Activated naive CD4-positive, alpha-beta T cell treated with anti-CD3 and anti-CD28 coated beads, Interleukin-2, amount 50 U/mL, for 16 hours (primary cell): ENCODE measurements at regions not wholly inside any gene's neighbourhood (a gene's known extent, or its start where the extent isn't known, plus 50 kb on each side); places are given as distances from the start of the nearest gene placed in this dataset.
"Not testable (repeated sequence)": the region's sequence is repeated elsewhere in the genome, so short reads cannot be mapped to it uniquely, and the experiment has no call there.

Source experiments
- DNase-seq: peaks from one replicate; pipeline ENCODE4 v3.0.0-alpha.2; 2020

DNA sequence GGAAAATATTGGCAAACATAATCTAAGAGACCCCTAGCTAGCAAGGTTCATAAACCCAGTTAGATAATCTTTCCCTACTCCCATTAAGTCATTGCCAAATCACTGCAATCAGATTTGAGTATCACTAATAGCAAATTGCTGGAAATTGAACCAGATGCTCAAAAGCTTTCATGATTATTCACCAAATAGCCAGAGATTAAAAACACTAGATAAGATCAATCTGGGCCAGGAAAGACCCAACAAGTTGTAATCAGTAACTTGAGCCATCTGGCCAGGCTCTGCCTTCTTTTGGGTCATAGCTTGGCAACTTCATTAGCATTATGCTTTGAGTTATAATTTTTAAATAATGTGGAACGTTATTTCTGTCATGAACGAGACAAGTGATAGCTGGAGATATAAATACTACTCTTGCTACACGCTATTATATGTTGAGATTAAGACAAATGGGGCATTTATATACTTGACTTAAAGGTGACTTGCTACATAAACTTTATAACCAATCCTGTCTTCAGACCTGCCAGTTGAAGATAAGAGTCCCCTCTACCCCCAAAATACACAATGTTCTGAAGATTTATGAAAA is 196.6 kb upstream of the EDNRA start:
- no peak for DNase-seq

GRCh38 chr4:147284935-147285334 is 196.0 kb upstream of the EDNRA start:
- no peak for DNase-seq

- DNase-seq: no peak
These were observed 195.1 kb upstream of the EDNRA start for GRCh38 chr4:147285751-147286150.

DNA sequence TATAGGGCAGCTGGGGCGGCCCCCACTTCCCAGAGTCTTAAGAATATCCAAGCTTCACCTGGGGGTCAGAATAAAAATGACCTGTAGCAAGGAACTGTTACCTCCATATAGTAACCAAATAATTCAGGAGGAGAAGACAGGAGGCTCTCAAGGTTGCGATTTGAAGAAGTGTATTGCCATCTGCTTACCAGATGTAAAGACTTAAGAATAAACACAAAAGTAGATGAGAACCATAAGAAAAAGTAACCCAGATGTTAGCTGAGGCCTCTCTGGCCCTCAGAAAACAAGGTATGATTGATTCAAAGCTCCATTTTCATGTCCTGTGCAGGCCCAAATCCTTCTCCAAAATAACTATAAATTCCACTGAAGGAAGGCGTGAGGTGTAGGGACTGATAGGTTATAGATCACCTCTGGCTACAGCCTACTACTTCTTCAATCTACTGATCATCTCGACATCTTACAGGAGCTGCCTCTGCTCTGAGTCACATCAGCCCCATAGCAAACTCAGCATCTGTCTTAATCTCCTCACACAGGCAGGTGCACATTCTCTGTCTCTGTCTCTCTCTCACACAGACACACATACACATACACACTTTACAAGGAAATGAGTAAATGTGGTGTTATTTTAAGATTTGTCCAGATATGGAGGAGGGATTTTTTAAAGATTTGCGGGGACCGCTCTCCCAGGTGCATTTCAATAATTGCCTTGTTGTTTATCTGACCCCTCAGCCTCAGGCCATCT is 193.9 kb upstream of the EDNRA start:
- DNase-seq: no peak

DNA sequence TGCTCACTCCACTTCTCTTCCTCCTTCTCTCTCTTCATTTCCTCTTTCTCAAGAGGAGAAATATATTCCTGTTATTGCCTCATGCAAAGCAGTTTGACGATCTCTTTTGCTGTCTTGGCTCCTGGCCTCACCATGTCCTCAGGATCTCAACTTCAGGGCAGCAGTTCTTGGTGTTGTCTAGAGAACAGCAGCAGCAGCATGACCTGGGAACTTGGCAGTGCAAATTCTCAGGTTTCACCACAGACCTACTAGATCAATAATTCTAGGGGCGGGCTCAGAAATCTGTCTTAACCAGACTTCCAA is 193.4 kb upstream of the EDNRA start:
- no peak for DNase-seq

- no peak for DNase-seq
These were observed 192.4 kb upstream of the EDNRA start for GRCh38 chr4:147288512-147288911.

- DNase-seq: no peak
These were observed 191.7 kb upstream of the EDNRA start for GRCh38 chr4:147289181-147289580.

DNA sequence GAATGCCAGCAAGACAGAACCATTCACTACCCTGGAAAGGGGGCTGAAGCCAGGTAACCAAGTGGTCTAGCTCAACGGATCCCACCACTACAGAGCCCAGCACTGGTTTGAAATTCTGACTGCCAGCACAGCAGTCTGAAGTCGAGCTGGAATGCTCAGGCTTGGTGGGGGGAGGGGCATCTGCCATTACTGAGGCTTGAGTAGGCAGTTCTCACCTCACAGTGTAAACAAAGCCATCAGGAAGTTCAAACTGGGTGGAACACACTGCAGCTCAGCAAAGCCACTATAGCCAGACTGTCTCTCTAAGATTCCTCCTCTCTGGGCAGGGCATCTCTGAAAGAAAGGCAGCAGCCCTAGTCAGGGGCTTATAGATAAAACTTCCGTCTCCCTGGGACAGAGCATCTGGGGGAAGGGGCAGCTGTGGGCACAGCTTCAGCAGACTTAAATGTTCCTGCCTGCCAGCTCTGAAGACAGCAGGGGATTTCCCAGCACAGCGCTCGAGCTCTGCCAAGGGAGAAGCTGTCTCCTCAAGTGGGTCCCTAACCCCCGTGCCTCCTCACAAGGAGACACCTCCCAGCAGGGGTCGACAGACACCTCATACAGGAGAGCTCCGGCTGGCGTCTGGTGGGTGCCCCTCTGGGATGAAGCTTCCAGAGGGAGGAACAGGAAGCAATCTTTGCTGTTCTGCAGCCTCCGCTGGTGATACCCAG is 188.1 kb upstream of the EDNRA start:
- not testable (repeated sequence) for DNase-seq

DNA sequence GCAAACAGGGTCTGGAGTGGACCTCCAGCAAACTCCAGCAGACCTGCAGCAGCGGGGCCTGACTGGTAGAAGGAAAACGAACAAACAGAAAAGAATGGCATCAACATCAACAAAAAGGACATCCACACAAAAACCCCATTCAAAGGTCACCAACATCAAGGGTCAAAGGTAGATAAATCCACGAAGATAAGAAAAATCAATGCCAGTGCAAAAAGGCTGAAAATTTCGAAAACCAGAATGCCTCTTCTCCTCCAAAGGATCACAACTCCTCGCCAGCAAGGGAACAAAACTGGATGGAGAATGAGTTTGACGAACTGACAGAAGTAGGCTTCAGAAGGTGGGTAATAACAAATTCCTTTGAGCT is 187.6 kb upstream of the EDNRA start:
- not testable (repeated sequence) for DNase-seq

GRCh38 chr4:147299205-147299604 is 181.7 kb upstream of the EDNRA start:
- DNase-seq: no peak

DNA sequence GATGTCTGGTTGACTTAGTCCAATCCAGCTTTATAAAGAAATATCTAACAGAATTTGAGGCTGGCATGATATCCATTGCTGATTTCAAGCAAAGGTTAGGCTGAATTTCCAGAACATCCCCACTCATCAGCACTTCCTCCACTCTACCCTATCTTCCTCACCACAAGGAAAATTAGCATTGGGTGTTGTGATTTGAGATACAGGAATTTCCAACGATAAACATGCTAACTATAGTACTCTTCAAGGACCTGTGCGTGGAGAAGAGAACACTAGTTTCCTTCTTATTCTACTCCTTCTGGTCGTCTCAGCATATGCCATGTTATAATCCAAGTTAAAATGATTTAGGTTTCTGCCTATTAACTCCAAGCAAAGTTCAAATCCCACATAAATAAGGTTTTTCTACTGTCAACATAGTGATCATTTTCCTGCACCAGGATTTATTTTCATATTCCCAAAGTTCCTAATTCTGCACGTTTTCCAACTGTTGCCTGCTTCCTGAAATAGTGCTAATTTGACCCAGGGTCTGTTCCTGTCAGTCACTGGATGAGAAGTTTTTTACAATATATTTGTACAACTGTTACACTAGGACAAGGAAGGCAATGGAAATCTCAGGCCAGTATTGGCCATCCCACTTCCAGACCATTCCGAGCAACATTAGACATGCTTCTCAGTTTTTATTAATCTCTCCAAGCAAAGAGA is 177.6 kb upstream of the EDNRA start:
- no peak for DNase-seq

GRCh38 chr4:147303873-147304229 is 177.0 kb upstream of the EDNRA start:
- no peak for DNase-seq

- no peak for DNase-seq
These were observed 172.8 kb upstream of the EDNRA start for GRCh38 chr4:147307896-147308674.

DNA sequence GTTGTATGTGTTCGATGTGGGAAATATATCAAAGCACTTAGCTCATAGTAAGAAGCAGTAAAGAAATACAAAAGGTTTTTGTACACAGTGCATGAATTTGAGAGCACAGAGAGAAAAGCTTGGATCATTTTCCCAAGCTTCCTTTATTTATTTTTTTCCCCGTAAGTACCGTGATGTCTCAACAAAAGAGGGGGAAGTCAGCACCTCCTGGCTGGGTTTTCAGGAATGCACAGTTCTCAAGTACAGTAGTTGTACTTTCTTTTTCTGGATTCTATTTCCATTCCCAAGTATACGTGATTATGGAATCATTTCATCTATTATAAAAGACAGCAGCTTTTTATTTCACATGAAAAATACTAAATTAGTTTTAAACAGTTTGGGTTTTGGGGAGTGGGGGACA is 171.5 kb upstream of the EDNRA start:
- no peak for DNase-seq

DNA sequence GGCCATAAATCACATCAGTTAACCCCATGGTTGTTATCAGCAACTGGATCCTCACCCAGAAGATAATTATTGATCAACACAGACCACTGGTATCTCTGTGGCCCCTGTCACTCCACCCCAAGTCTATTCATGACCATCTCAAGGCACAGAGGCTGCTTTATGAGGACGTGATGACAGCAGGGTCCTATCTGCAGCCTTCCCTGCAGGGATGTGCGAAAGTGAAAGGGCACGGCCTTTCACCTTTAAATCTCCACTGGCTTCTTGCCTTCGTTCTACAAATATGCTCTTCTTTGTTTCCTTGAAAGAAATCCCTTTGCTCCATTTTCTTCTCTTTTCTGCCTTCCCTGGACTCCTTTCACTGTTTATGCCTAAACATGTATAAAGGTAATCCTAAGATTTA is 170.6 kb upstream of the EDNRA start:
- DNase-seq: no peak

- no peak for DNase-seq
These were observed 168.9 kb upstream of the EDNRA start for GRCh38 chr4:147311956-147312355.

GRCh38 chr4:147312376-147313046 is 168.4 kb upstream of the EDNRA start:
- no peak for DNase-seq

DNA sequence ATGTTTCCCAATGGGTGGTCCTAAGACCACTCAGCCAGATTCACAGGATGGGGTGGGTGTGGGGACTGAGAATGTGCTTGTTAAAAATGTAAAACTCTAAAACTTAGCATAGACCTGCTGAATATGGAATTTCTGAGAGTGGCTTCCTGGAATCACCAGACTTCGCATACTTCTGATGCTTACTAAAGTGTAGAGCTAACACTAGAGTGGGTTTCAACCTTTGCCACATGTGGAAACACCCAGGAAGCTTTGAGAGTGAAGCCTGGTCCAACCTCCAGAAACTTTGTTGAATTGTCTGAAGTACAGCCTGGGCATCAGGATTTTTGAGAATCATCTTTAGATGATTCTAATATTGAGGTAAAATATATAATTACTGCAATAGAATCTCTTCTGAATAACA is 167.8 kb upstream of the EDNRA start:
- no peak for DNase-seq

DNA sequence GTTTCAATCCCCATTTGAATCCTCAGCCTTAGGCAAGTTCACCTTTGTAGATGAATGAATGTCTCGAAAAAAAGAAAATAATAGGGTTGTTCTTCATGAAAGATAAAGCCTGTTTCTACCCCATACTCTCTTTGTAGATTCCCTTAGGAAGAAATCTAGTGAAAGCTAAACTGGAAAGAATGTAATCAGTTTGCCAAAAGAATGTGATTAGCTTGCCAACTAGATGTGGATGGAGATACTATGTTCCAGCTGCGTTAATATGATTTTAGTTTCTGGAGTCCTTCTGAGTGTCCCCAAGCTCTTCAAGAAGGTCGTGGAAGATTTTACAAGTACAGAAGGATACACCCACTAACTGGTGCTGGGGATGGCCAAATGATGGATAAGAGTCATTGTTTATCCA is 162.3 kb upstream of the EDNRA start:
- DNase-seq: no peak

- no peak for DNase-seq
These were observed 155.3 kb upstream of the EDNRA start for GRCh38 chr4:147325571-147325981.

- DNase-seq: no peak
These were observed 154.3 kb upstream of the EDNRA start for GRCh38 chr4:147326591-147326990.

- DNase-seq: no peak
These were observed 153.6 kb upstream of the EDNRA start for GRCh38 chr4:147327322-147327721.

- DNase-seq: no peak
These were observed 152.7 kb upstream of the EDNRA start for GRCh38 chr4:147328189-147328588.
